ENCODE measurements at regions not wholly inside any gene's neighbourhood (a gene's known extent, or its start where the extent isn't known, plus 50 kb on each side); places are given as distances from the start of the nearest gene placed in this dataset.

- Histone ChIP-seq H3K27ac (ENCODE audit: insufficient read depth, low read length) (no peak overlapping the region), H2BK20ac (ENCODE audit: low read depth, low read length) (no peak overlapping the region), H2BK5ac (ENCODE audit: low read depth, low read length, poor library complexity, severe bottlenecking) (no peak overlapping the region), H2AK9ac (replicated peaks; ENCODE audit: low read depth, low read length, poor library complexity) (no peak overlapping the region), H2BK15ac (ENCODE audit: low read depth, low read length) (no peak overlapping the region), H4K5ac (ENCODE audit: low read depth, low read length) (no peak overlapping the region), H3K36me3 (ENCODE audit: control insufficient read depth, insufficient read depth, low read length) (no peaks in the 10 kb centered on the region), H3K14ac (replicated peaks; ENCODE audit: low read depth, low read length) (no peak overlapping the region), H3K56ac (ENCODE audit: extremely low read depth, insufficient read depth, low read length) (no peak overlapping the region), H3K79me1 (ENCODE audit: low read depth in 1 of 2, low read length in 2 of 2) (no peaks in the 10 kb centered on the region), H3K9ac (ENCODE audit: low read depth, low read length) (no peak overlapping the region), H3K4me3 (ENCODE audit: insufficient read depth, low read depth, low read length) (no peak overlapping the region), H2AK5ac (ENCODE audit: low read depth, low read length) (no peak overlapping the region), H3K18ac (ENCODE audit: low read depth, low read length) (no peak overlapping the region), H3K9me1 (ENCODE audit: insufficient read depth, low read length) (no peaks in the 10 kb centered on the region), H4K91ac (ENCODE audit: insufficient read depth, low read depth, low read length) (no peak overlapping the region), H3K4me2 (ENCODE audit: low read depth, low read length) (no peak overlapping the region), H4K20me1 (ENCODE audit: insufficient read depth, low read length) (no peaks in the 10 kb centered on the region), H3K23ac (ENCODE audit: low read depth, low read length) (no peak overlapping the region), H4K8ac (ENCODE audit: low read depth in 2 of 2, low read length in 2 of 2) (no peak overlapping the region), H3K9me3 (ENCODE audit: control insufficient read depth, insufficient read depth, low read length) (no peaks in the 10 kb centered on the region), H3K27me3 (ENCODE audit: control insufficient read depth, insufficient read depth, low read length) (no peaks in the 10 kb centered on the region), H2BK120ac (ENCODE audit: low read depth, low read length) (no peak overlapping the region), H2AFZ (replicated peaks; ENCODE audit: low read length, poor library complexity) (no peak overlapping the region), H3K4me1 (ENCODE audit: control insufficient read depth, insufficient read depth, low read length) (no peaks in the 10 kb centered on the region), H3K4ac (ENCODE audit: low read depth, low read length) (no peak overlapping the region)
- ChIA-PET CTCF (no interaction called here), POLR2A (ENCODE audit: unreplicated experiment) (no interaction called here)
- TF ChIP-seq MXI1 (IDR thresholded peaks at IDR 0.05; ENCODE audit: borderline replicate concordance, low read depth, low read length) (no peak), MAFK (IDR thresholded peaks at IDR 0.05; ENCODE audit: low read depth, low read length) (no peak), SMC3 (IDR thresholded peaks at IDR 0.05; ENCODE audit: low read depth, low read length) (no peak), CHD1 (IDR thresholded peaks at IDR 0.05; ENCODE audit: low read depth, low read length) (no peak), RAD21 (IDR thresholded peaks at IDR 0.05; ENCODE audit: low read length) (no peak), POLR2A (IDR thresholded peaks at IDR 0.05; ENCODE audit: low read depth, low read length) (no peak), MAZ (IDR thresholded peaks at IDR 0.05; ENCODE audit: borderline replicate concordance, low read depth, low read length) (no peak), RCOR1 (IDR thresholded peaks at IDR 0.05; ENCODE audit: insufficient replicate concordance, low read length) (no peak), CEBPB (IDR thresholded peaks at IDR 0.05; ENCODE audit: low read depth, low read length) (no peak), BHLHE40 (IDR thresholded peaks at IDR 0.05; ENCODE audit: low read depth, low read length) (no peak), RFX5 (IDR thresholded peaks at IDR 0.05; ENCODE audit: low read depth, low read length) (no peak), NFE2L2 (IDR thresholded peaks at IDR 0.05; ENCODE audit: low read depth, low read length) (no peak)
- TF ChIP-seq, protein P1, sequence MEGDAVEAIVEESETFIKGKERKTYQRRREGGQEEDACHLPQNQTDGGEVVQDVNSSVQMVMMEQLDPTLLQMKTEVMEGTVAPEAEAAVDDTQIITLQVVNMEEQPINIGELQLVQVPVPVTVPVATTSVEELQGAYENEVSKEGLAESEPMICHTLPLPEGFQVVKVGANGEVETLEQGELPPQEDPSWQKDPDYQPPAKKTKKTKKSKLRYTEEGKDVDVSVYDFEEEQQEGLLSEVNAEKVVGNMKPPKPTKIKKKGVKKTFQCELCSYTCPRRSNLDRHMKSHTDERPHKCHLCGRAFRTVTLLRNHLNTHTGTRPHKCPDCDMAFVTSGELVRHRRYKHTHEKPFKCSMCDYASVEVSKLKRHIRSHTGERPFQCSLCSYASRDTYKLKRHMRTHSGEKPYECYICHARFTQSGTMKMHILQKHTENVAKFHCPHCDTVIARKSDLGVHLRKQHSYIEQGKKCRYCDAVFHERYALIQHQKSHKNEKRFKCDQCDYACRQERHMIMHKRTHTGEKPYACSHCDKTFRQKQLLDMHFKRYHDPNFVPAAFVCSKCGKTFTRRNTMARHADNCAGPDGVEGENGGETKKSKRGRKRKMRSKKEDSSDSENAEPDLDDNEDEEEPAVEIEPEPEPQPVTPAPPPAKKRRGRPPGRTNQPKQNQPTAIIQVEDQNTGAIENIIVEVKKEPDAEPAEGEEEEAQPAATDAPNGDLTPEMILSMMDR (conservative IDR thresholded peaks at IDR 0.05; ENCODE audit: low read depth, low read length): no peak
- TF ChIP-seq, protein P2, sequence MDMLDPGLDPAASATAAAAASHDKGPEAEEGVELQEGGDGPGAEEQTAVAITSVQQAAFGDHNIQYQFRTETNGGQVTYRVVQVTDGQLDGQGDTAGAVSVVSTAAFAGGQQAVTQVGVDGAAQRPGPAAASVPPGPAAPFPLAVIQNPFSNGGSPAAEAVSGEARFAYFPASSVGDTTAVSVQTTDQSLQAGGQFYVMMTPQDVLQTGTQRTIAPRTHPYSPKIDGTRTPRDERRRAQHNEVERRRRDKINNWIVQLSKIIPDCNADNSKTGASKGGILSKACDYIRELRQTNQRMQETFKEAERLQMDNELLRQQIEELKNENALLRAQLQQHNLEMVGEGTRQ (IDR thresholded peaks at IDR 0.05; ENCODE audit: low read depth, low read length): no peak
- TF ChIP-seq, protein P3, sequence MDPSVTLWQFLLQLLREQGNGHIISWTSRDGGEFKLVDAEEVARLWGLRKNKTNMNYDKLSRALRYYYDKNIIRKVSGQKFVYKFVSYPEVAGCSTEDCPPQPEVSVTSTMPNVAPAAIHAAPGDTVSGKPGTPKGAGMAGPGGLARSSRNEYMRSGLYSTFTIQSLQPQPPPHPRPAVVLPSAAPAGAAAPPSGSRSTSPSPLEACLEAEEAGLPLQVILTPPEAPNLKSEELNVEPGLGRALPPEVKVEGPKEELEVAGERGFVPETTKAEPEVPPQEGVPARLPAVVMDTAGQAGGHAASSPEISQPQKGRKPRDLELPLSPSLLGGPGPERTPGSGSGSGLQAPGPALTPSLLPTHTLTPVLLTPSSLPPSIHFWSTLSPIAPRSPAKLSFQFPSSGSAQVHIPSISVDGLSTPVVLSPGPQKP (IDR thresholded peaks at IDR 0.05; ENCODE audit: borderline replicate concordance, low read depth, low read length): no peak
- DNase-seq (no peak), ATAC-seq (ENCODE audit: low read depth) (no peak)
- no TSS peak for BruUV-seq (replicated peaks)
- in situ Hi-C loops (cut with MboI; ENCODE audit: low sequenced_read_pairs) (no loop called here), intact Hi-C loops (cut with micrococcal nuclease) (no loop called here), dilution Hi-C loops (cut with HindIII; ENCODE audit: low sequenced_read_pairs, unreplicated experiment) (no loop called here)
- WGBS, 2 experiments (ENCODE audit: extremely low coverage in 2 of 2, insufficient read length in 1 of 2): no CpG with 5 or more reads among the region's 4 CpGs
Measured at GRCh38 chr12:20278276-20278675, 90.1 kb upstream of the PDE3A start.
